GM23248 (cell line): ENCODE measurements at regions not wholly inside any gene's neighbourhood (a gene's known extent, or its start where the extent isn't known, plus 50 kb on each side); places are given as distances from the start of the nearest gene placed in this dataset.

ENCODE experiments used
- EZH2 ChIP-seq: fragments of 200-600 bp; sonication (generic); IDR thresholded peaks from 2 replicates; pipeline ENCODE4 v1.6.1; 2018; ENCODE audit warnings: antibody characterized with exemption, mild to moderate bottlenecking; ENCODE audit not compliant: insufficient read depth, poor library complexity, severe bottlenecking
- EZH2phosphoT487 ChIP-seq: fragments of 200-600 bp; sonication (generic); IDR thresholded peaks from 2 replicates; pipeline ENCODE4 v1.6.1; 2018; ENCODE audit warnings: antibody characterized with exemption, moderate library complexity, mild to moderate bottlenecking, low read depth; ENCODE audit not compliant: insufficient read depth

- TF ChIP-seq EZH2 (no peak), EZH2phosphoT487 (no peak)
Observed at GRCh38 chr11:96680211-96681018, 290.6 kb downstream of the JRKL start.
